GM21423 (cell line): ENCODE measurements at regions not wholly inside any gene's neighbourhood (a gene's known extent, or its start where the extent isn't known, plus 50 kb on each side); places are given as distances from the start of the nearest gene placed in this dataset.

ENCODE experiments used
- ATAC-seq: cut with Tn5 transposase; IDR thresholded peaks from one replicate; pipeline ENCODE4 v1.9.1; 2021; ENCODE audit warnings: mild to moderate bottlenecking, moderate library complexity; ENCODE audit not compliant: unreplicated experiment

DNA sequence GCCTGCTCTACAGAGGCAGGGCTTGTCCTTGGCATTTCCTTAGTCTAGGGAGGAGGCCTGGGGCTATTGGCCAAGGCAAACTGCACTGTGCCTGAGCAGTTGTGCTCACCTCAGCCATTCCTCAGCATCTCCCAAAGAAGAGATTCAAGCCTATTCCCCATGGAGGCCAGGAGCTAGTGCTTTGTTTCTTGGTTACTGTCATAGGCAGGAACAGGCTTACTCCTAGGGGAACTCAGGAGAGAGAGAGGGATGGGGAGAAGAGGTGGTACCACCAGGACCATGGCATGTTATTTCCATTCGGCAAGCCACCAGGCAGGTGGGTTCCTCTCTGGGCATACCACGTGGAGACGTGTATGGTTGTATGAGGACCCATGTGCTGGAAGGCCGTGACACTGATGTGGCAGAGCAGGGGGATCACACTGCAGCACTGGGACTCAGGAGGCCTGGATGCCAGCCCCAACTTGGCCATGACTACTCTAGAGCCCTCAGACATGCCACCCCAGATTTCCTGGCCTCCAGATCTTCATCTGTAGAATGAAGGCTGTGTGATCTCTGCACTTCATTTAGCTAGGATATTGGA lies 233.7 kb downstream of the LOXHD1 start:
- no peak for ATAC-seq

- ATAC-seq, result no peak
Observed at GRCh38 chr18:46424898-46425297, 232.1 kb downstream of the LOXHD1 start.

DNA sequence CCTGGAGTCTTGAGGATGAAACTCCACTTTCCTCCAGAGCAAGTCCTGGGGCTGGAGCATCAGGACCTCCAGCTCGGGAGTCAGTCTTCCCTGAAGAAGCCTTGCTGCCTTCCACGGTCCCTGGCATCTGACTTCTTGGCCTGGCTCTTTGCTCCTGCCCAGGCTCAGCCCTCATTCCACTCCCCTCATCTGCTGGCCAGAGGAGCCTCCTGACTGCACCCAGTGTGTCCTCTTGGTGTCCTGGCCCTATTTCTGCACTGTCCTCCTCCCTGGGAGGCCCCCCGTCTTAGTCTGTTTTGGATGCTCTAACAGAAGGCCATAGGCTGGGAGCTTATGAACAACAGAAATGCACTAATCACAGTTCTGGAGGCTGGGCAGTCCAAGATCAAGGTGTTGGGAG lies 231.5 kb downstream of the LOXHD1 start:
- ATAC-seq, result no peak

- no peak for ATAC-seq
Observed at GRCh38 chr18:46426021-46426678, 230.9 kb downstream of the LOXHD1 start.

DNA sequence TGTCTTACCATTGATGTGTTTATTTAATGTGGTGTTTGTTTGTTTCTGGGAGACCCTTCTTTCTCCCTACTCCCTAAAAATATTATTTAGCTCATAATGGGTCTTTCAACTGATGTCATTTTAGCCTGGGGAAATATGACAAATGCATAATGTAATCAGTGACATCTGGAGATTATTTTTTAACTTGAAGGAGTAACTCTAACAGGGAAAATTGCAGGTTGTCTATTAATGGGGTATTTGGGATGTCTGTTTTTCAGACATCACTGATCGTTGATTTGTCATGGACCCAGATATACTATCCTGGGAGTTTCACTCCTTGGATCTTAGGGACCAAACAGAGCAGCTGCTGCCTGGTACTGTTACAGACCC lies 230.4 kb downstream of the LOXHD1 start:
- ATAC-seq, result no peak
